ENCODE measurements at regions not wholly inside any gene's neighbourhood (a gene's known extent, or its start where the extent isn't known, plus 50 kb on each side); places are given as distances from the start of the nearest gene placed in this dataset.

- Histone ChIP-seq H3K27me3 (ENCODE audit: control insufficient read depth, insufficient read depth, low read length) (no peaks in the 10 kb centered on the region), H3K4me3 (ENCODE audit: low read depth, low read length) (no peak overlapping the region), H3K36me3 (ENCODE audit: control insufficient read depth, insufficient read depth, low read length) (no peaks in the 10 kb centered on the region)
- CTCF ChIA-PET = no interaction called here
- POLR2A ChIA-PET = interaction anchor here (0.5 kb wide), 1 partner anchor 48 kb away, joined by 9 read pairs; no protein-coding TSS in a partner anchor
- TF ChIP-seq, protein P1, sequence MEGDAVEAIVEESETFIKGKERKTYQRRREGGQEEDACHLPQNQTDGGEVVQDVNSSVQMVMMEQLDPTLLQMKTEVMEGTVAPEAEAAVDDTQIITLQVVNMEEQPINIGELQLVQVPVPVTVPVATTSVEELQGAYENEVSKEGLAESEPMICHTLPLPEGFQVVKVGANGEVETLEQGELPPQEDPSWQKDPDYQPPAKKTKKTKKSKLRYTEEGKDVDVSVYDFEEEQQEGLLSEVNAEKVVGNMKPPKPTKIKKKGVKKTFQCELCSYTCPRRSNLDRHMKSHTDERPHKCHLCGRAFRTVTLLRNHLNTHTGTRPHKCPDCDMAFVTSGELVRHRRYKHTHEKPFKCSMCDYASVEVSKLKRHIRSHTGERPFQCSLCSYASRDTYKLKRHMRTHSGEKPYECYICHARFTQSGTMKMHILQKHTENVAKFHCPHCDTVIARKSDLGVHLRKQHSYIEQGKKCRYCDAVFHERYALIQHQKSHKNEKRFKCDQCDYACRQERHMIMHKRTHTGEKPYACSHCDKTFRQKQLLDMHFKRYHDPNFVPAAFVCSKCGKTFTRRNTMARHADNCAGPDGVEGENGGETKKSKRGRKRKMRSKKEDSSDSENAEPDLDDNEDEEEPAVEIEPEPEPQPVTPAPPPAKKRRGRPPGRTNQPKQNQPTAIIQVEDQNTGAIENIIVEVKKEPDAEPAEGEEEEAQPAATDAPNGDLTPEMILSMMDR (IDR thresholded peaks at IDR 0.05; ENCODE audit: insufficient read depth, low read depth, low read length) = no peak
- no peak for DNase-seq (ENCODE audit: low read depth)
Measured at GRCh38 chr2:46844443-46844842, 71.2 kb downstream of the MCFD2 start.

GRCh38 chr2:46844034-46844433 lies 71.6 kb downstream of the MCFD2 start:
- TF ChIP-seq, protein P1 (IDR thresholded peaks at IDR 0.05; ENCODE audit: insufficient read depth, low read depth, low read length) = no peak
- CTCF ChIA-PET = no interaction called here
- POLR2A ChIA-PET = no interaction called here
- no peak for DNase-seq (ENCODE audit: low read depth)
- H3K27me3 ChIP-seq (ENCODE audit: control insufficient read depth, insufficient read depth, low read length) = no peaks in the 10 kb centered on the region
- H3K36me3 ChIP-seq (ENCODE audit: control insufficient read depth, insufficient read depth, low read length) = no peaks in the 10 kb centered on the region
- no peak overlapping the region for H3K4me3 ChIP-seq (ENCODE audit: low read depth, low read length)

- TF ChIP-seq, protein P1 (IDR thresholded peaks at IDR 0.05; ENCODE audit: insufficient read depth, low read depth, low read length) = no peak
- CTCF ChIA-PET = no interaction called here
- Histone ChIP-seq H3K27me3 (ENCODE audit: control insufficient read depth, insufficient read depth, low read length) (no peaks in the 10 kb centered on the region), H3K36me3 (ENCODE audit: control insufficient read depth, insufficient read depth, low read length) (no peaks in the 10 kb centered on the region), H3K4me3 (ENCODE audit: low read depth, low read length) (no peak overlapping the region)
- POLR2A ChIA-PET = no interaction called here
- no peak for DNase-seq (ENCODE audit: low read depth)
Measured at GRCh38 chr2:46843316-46843715, 72.3 kb downstream of the MCFD2 start.

DNA sequence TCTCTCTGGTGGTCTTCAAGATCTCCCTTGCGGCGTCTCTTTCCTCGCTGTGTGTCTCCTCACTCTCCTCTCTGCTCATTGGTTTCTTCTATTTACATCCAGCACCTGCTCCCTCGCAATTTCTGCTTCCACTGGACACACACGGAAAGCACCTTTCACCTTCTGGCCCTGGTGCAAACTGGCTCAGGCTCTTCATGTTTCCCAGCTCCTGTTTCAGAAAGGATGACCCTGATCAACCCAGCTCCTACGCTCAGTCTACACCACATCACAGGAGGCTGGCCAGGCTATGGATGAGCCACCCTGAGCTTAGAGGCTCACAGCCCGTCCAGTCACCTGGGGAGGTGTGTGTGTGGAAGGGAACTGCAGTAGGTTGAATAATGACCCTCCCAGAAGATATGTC lies 72.7 kb downstream of the MCFD2 start:
- no peak for DNase-seq (ENCODE audit: low read depth)
- CTCF ChIA-PET = no interaction called here
- TF ChIP-seq, protein P1 (IDR thresholded peaks at IDR 0.05; ENCODE audit: insufficient read depth, low read depth, low read length) = no peak
- POLR2A ChIA-PET = no interaction called here
- Histone ChIP-seq H3K4me3 (ENCODE audit: low read depth, low read length) (no peak overlapping the region), H3K36me3 (ENCODE audit: control insufficient read depth, insufficient read depth, low read length) (no peaks in the 10 kb centered on the region), H3K27me3 (ENCODE audit: control insufficient read depth, insufficient read depth, low read length) (no peaks in the 10 kb centered on the region)

DNA sequence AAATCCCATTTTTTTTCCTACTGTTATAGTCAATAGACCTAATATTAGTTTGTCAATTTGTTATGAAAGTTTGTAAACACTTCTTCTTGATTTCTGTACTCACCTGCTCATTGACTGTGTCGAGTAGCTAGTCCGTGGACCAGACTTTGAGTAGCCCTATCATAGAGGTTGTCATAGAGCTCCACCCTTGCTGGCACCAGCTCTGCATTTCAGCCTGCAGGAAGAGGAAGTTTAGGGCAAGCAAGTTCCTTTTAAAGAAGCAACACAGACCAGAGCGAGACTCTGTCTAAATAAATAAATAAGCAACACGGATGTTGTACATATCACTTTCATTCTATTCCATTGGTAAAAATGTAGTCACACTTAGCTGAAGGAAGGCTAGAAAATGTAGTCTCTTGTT lies 74.0 kb downstream of the MCFD2 start:
- ChIA-PET POLR2A (no interaction called here), CTCF (interaction anchor here (1.1 kb wide), 1 partner anchor 11 kb away, joined by 3 read pairs; no protein-coding TSS in a partner anchor)
- H3K4me3 ChIP-seq (ENCODE audit: low read depth, low read length) = no peak overlapping the region
- H3K36me3 ChIP-seq (ENCODE audit: control insufficient read depth, insufficient read depth, low read length) = no peaks in the 10 kb centered on the region
- no peaks in the 10 kb centered on the region for H3K27me3 ChIP-seq (ENCODE audit: control insufficient read depth, insufficient read depth, low read length)
- TF ChIP-seq, protein P1 (IDR thresholded peaks at IDR 0.05; ENCODE audit: insufficient read depth, low read depth, low read length) = no peak
- no peak for DNase-seq (ENCODE audit: low read depth)
